ENCODE measurements at regions not wholly inside any gene's neighbourhood (a gene's known extent, or its start where the extent isn't known, plus 50 kb on each side); places are given as distances from the start of the nearest gene placed in this dataset.
"Not testable (repeated sequence)": the region's sequence is repeated elsewhere in the genome, so short reads cannot be mapped to it uniquely, and the experiment has no call there.

GRCh38 chr20:48242623-48243022 is 457.3 kb upstream of the SULF2 start:
- DNase-seq (ENCODE audit: low spot score): no peak

- no peak for DNase-seq (ENCODE audit: low spot score)
Observed at GRCh38 chr20:48241482-48241881, 456.2 kb upstream of the SULF2 start.

- DNase-seq (ENCODE audit: low spot score): no peak
Observed at GRCh38 chr20:48238781-48239180, 453.5 kb upstream of the SULF2 start.

GRCh38 chr20:48238326-48238725 is 453.0 kb upstream of the SULF2 start:
- no peak for DNase-seq (ENCODE audit: low spot score)

GRCh38 chr20:48236000-48236970 is 451.0 kb upstream of the SULF2 start:
- DNase-seq (ENCODE audit: low spot score): no peak

GRCh38 chr20:48234951-48235350 is 449.7 kb upstream of the SULF2 start:
- DNase-seq (ENCODE audit: low spot score): no peak

- no peak for DNase-seq (ENCODE audit: low spot score)
Observed at GRCh38 chr20:48231253-48231930, 446.1 kb upstream of the SULF2 start.

- no peak for DNase-seq (ENCODE audit: low spot score)
Observed at GRCh38 chr20:48230216-48230615, 444.9 kb upstream of the SULF2 start.

GRCh38 chr20:48227381-48227780 is 442.1 kb upstream of the SULF2 start:
- DNase-seq (ENCODE audit: low spot score): no peak

- DNase-seq (ENCODE audit: low spot score): no peak
Observed at GRCh38 chr20:48226642-48227041, 441.4 kb upstream of the SULF2 start.

GRCh38 chr20:48224533-48225050 is 439.3 kb upstream of the SULF2 start:
- no peak for DNase-seq (ENCODE audit: low spot score)

GRCh38 chr20:48223715-48224114 is 438.4 kb upstream of the SULF2 start:
- DNase-seq (ENCODE audit: low spot score): no peak

- no peak for DNase-seq (ENCODE audit: low spot score)
Observed at GRCh38 chr20:48222595-48223180, 437.4 kb upstream of the SULF2 start.

GRCh38 chr20:48220033-48220633 is 434.9 kb upstream of the SULF2 start:
- DNase-seq (ENCODE audit: low spot score): no peak

GRCh38 chr20:48219306-48219705 is 434.0 kb upstream of the SULF2 start:
- no peak for DNase-seq (ENCODE audit: low spot score)

- DNase-seq (ENCODE audit: low spot score): no peak
Observed at GRCh38 chr20:48217190-48217589, 431.9 kb upstream of the SULF2 start.

GRCh38 chr20:48215536-48215935 is 430.3 kb upstream of the SULF2 start:
- no peak for DNase-seq (ENCODE audit: low spot score)

GRCh38 chr20:48214601-48215000 is 429.3 kb upstream of the SULF2 start:
- DNase-seq (ENCODE audit: low spot score): no peak

- DNase-seq (ENCODE audit: low spot score): not testable (repeated sequence)
Observed at GRCh38 chr20:48213635-48214034, 428.4 kb upstream of the SULF2 start.

GRCh38 chr20:48212806-48213509 is 427.7 kb upstream of the SULF2 start:
- DNase-seq (ENCODE audit: low spot score): no peak

GRCh38 chr20:48211847-48212246 is 426.6 kb upstream of the SULF2 start:
- no peak for DNase-seq (ENCODE audit: low spot score)

All from mesenteric fat pad (tissue), 1 donor.